Spleen (tissue), 11 donors: ENCODE measurements at regions not wholly inside any gene's neighbourhood (a gene's known extent, or its start where the extent isn't known, plus 50 kb on each side); places are given as distances from the start of the nearest gene placed in this dataset.
"Not testable (repeated sequence)": the region's sequence is repeated elsewhere in the genome, so short reads cannot be mapped to it uniquely, and the experiment has no call there.

Experiments
- DNase-seq: peaks from one replicate; pipeline ENCODE4 v3.0.0-alpha.2; 2020
- H3K27ac ChIP-seq, 8 donors: fragments of 200-600 bp; sonication (generic) in 7 of 8; 1 replicate in 4 of 8; 2 replicates in 4 of 8; pipeline versions ENCODE4 v1.5.0 to v1.8.0; 2016 to 2021; ENCODE audit warnings: inconsistent platforms in 4 of 8, mild to moderate bottlenecking in 4 of 8, moderate library complexity in 1 of 8
- H3K27me3 ChIP-seq, 7 donors: fragments of 200-600 bp; sonication (generic) in 6 of 7; replicated peaks in 1 of 7; 1 replicate in 4 of 7; 2 replicates in 3 of 7; pipeline versions ENCODE4 v1.5.0 to v1.8.0; 2016 to 2021; ENCODE audit warnings: inconsistent platforms in 3 of 7, mild to moderate bottlenecking in 1 of 7
- H3K36me3 ChIP-seq, 6 donors: fragments of 200-600 bp; sonication (generic) in 5 of 6; 1 replicate in 4 of 6; 2 replicates in 2 of 6; pipeline versions ENCODE4 v1.5.0 to v1.8.0; 2016 to 2021; ENCODE audit warnings: inconsistent platforms in 2 of 6
- H3K4me1 ChIP-seq, 6 donors: fragments of 200-600 bp; sonication (generic) in 5 of 6; 1 replicate in 3 of 6; 2 replicates in 3 of 6; pipeline versions ENCODE4 v1.5.0 to v1.8.0; 2016 to 2021; ENCODE audit warnings: inconsistent platforms in 3 of 6
- H3K4me3 ChIP-seq, 8 donors: fragments of 200-600 bp; sonication (generic) in 7 of 8; 1 replicate in 4 of 8; 2 replicates in 4 of 8; pipeline versions ENCODE4 v1.5.0 to v1.8.0; 2016 to 2021; ENCODE audit warnings: inconsistent platforms in 4 of 8, mild to moderate bottlenecking in 4 of 8, moderate library complexity in 2 of 8
- H3K9me3 ChIP-seq, 8 donors: fragments of 200-600 bp; sonication (generic) in 7 of 8; 1 replicate in 4 of 8; 2 replicates in 4 of 8; pipeline versions ENCODE4 v1.5.0 to v1.8.0; 2016 to 2021; ENCODE audit warnings: inconsistent platforms in 4 of 8
- POLR2A ChIP-seq, 3 donors: fragments of 450-650 bp; IDR thresholded peaks; one replicate each; pipeline ENCODE4 v1.5.1; 2017; ENCODE audit warnings: antibody characterized with exemption in 3 of 3, mild to moderate bottlenecking in 1 of 3
- POLR2AphosphoS5 ChIP-seq, 3 donors: sonication (generic); formaldehyde crosslinking; IDR thresholded peaks; one replicate each; pipeline ENCODE4 v1.5.1; 2017; ENCODE audit warnings: antibody characterized with exemption in 3 of 3
- WGBS, 5 donors: extraction: QIAGEN DNeasy Blood & Tissue Kit in 3 of 5; methylation state at CpG; one replicate each; pipeline versions ENCODE4 v1.1.5 to v1.1.7; 2013 to 2018; 5-methylcytosine and 5-hydroxymethylcytosine counted together
- intact Hi-C: fragments of 100-400 bp; cut with DNase I; formaldehyde crosslinking; loops from one replicate; pipeline ENCODE4 v1.15.0; 2023; ENCODE audit warnings: low total_unique reads
- TF ChIP-seq, protein P1 (sequence below), 11 experiments: fragments of 200-600 bp in 7 of 11; fragments of 450-650 bp in 4 of 11; sonication (generic) in 4 of 11; IDR thresholded peaks in 8 of 11; conservative IDR thresholded peaks in 3 of 11; 1 replicate in 7 of 11; 2 replicates in 4 of 11; pipeline versions ENCODE4 v1.4.0 to v1.8.0; 2016 to 2021; ENCODE audit warnings: antibody characterized with exemption in 11 of 11, inconsistent platforms in 4 of 11, mild to moderate bottlenecking in 1 of 11
- donor health status: healthy with polysubstance abuse.
- donor health status: DM: no; HTN: no; CAD: no; lungs with moderate emphysema.
- donor health status: DM: no; HTN: no; CAD: no.
- donor health status: Bipolar disorder and iron deficiency.
- donor health status: healthy.
- donor health status: DM: no; HTN: no; CAD: no.
- donor health status: DM: yes; HTN: yes; CAD: no.

DNA sequence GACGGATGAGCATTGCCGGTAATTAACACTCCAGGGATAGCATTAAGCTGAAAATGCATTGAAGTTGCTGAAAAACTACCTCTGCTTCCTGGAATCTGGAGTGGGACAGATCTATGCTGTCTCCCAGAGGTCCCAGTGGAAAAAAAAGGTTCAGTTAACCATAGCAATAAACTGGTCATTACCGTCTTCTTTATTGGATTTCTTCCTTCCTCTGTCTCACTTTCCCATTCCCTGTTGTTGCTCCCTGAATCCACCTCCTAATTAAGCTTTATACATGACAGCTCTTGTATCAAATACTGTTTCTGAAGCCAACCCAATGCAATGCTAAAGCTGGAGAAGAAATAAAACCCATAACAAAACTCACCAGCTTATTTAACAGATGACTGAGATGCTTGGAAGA, 1805.9 kb downstream of the NCAM2 start:
- no peak for TF ChIP-seq POLR2AphosphoS5 (IDR thresholded peaks at IDR 0.05)
- TF ChIP-seq, protein P1, sequence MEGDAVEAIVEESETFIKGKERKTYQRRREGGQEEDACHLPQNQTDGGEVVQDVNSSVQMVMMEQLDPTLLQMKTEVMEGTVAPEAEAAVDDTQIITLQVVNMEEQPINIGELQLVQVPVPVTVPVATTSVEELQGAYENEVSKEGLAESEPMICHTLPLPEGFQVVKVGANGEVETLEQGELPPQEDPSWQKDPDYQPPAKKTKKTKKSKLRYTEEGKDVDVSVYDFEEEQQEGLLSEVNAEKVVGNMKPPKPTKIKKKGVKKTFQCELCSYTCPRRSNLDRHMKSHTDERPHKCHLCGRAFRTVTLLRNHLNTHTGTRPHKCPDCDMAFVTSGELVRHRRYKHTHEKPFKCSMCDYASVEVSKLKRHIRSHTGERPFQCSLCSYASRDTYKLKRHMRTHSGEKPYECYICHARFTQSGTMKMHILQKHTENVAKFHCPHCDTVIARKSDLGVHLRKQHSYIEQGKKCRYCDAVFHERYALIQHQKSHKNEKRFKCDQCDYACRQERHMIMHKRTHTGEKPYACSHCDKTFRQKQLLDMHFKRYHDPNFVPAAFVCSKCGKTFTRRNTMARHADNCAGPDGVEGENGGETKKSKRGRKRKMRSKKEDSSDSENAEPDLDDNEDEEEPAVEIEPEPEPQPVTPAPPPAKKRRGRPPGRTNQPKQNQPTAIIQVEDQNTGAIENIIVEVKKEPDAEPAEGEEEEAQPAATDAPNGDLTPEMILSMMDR (IDR thresholded peaks at IDR 0.05 in 8 of 11, conservative IDR thresholded peaks at IDR 0.05 in 3 of 11): no peak
- no peak for TF ChIP-seq POLR2A (IDR thresholded peaks at IDR 0.05)
- H3K27me3 ChIP-seq: no peaks in the 10 kb centered on the region

DNA sequence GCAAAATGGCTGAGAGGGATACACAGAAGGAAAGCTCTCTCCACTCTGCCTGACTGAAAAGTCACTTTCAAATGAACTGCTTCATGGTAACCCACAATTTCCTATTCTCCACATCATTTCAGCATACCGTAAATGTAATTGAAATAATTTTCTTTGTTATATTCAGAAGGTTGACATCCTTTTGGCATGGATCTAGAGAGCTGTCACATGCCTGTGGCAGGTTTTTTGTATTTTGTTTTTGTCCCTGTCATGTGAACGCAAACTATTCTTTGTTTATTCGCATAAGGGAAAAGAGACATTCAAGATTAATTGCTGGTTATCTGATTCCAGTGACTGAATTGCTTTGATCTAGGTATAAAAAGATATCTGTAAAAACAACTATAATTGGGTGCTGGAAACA, 1808.1 kb downstream of the NCAM2 start:
- TF ChIP-seq POLR2A (IDR thresholded peaks at IDR 0.05) (no peak), POLR2AphosphoS5 (IDR thresholded peaks at IDR 0.05) (no peak)
- TF ChIP-seq, protein P1 (IDR thresholded peaks at IDR 0.05 in 8 of 11, conservative IDR thresholded peaks at IDR 0.05 in 3 of 11): no peak
- no peak for DNase-seq
- Histone ChIP-seq H3K4me3 (no peak overlapping the region), H3K9me3 (no peaks in the 10 kb centered on the region), H3K27ac (no peak overlapping the region), H3K4me1 (no peaks in the 10 kb centered on the region), H3K36me3 (no peaks in the 10 kb centered on the region), H3K27me3 (no peaks in the 10 kb centered on the region)
- intact Hi-C loops: no loop called here
- WGBS, 5 donors: 90 to 98% (median 94%) methylated on average over 3 of the region's 3 CpGs

More for the DNA sequence above, 1805.9 kb downstream of the NCAM2 start:
- Histone ChIP-seq H3K9me3 (no peaks in the 10 kb centered on the region), H3K36me3 (no peaks in the 10 kb centered on the region), H3K4me3 (no peak overlapping the region), H3K27ac (no peak overlapping the region), H3K4me1 (no peaks in the 10 kb centered on the region)
- DNase-seq: no peak
- intact Hi-C loops: no loop called here
- 73 to 92% (median 84%) methylated on average over 3 of the region's 3 CpGs for WGBS, 5 donors

DNA sequence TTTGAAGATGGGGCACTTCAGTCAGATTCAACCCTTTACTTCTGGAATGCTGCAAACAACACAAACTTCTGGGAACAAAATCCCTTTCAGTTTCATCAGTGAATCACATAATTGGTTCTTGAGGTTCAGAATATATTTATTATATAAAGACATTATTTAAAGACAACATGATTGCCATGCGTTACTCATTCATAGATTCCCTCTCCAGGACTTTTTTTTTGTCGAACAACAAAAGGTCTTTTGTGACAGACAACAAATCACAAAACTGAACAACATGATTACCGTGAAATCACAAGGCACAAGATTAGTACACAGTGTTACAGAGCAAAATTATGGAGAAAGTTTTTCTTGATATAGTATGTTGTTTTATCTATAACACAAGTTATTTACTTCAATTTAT, 1815.0 kb downstream of the NCAM2 start:
- intact Hi-C loops: no loop called here
- WGBS, 5 donors: 60 to 87% (median 65%) methylated on average over 3 of the region's 3 CpGs
- no peak for DNase-seq
- Histone ChIP-seq H3K9me3 (no peaks in the 10 kb centered on the region), H3K27ac (no peak overlapping the region), H3K36me3 (no peaks in the 10 kb centered on the region), H3K4me1 (no peaks in the 10 kb centered on the region), H3K4me3 (no peak overlapping the region), H3K27me3 (no peaks in the 10 kb centered on the region)
- TF ChIP-seq POLR2A (IDR thresholded peaks at IDR 0.05) (no peak), POLR2AphosphoS5 (IDR thresholded peaks at IDR 0.05) (no peak)
- TF ChIP-seq, protein P1 (IDR thresholded peaks at IDR 0.05 in 8 of 11, conservative IDR thresholded peaks at IDR 0.05 in 3 of 11): no peak

DNA sequence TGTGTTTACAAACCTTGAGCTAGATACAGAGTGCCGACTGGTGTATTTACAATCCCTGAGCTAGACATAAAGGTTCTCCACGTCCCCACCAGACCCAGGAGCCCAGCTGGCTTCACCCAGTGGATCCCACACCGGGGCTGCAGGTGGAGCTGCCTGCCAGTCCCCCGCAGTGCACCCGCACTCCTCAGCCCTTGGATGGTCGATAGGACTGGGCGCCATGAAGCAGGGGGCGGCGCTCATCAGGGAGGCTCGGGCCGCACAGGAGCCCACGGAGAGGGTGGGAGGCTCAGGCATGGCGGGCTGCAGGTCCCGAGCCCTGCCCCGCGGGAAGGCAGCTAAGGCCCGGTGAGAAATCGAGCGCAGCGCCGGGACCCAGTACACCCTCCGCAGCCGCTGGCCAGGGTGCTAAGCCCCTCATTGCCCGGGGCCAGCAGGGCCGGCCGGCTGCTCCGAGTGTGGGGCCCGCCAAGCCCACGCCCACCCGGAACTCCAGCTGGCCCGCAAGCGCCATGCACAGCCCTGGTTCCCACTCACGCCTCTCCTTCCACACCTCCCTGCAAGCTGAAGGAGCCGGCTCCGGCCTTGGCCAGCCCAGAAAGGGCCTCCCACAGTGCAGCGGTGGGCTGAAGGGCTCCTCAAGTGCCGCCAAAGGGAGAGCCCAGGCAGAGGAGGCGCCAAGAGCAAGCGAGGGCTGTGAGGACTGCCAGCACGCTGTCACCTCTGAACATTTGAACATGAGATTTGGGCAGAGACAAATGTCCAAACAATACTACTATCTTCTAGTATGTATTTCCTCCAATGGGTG, 1820.7 kb downstream of the NCAM2 start:
- 87 to 96% (median 90%) methylated on average over 9 to 40 of the region's 40 CpGs for WGBS, 5 donors
- H3K9me3 ChIP-seq, intact Hi-C loops, H3K4me3 ChIP-seq, H3K36me3 ChIP-seq, DNase-seq, H3K27me3 ChIP-seq, H3K4me1 ChIP-seq, H3K27ac ChIP-seq: not testable (repeated sequence)
